ENCODE measurements at regions not wholly inside any gene's neighbourhood (a gene's known extent, or its start where the extent isn't known, plus 50 kb on each side); places are given as distances from the start of the nearest gene placed in this dataset.

DNA sequence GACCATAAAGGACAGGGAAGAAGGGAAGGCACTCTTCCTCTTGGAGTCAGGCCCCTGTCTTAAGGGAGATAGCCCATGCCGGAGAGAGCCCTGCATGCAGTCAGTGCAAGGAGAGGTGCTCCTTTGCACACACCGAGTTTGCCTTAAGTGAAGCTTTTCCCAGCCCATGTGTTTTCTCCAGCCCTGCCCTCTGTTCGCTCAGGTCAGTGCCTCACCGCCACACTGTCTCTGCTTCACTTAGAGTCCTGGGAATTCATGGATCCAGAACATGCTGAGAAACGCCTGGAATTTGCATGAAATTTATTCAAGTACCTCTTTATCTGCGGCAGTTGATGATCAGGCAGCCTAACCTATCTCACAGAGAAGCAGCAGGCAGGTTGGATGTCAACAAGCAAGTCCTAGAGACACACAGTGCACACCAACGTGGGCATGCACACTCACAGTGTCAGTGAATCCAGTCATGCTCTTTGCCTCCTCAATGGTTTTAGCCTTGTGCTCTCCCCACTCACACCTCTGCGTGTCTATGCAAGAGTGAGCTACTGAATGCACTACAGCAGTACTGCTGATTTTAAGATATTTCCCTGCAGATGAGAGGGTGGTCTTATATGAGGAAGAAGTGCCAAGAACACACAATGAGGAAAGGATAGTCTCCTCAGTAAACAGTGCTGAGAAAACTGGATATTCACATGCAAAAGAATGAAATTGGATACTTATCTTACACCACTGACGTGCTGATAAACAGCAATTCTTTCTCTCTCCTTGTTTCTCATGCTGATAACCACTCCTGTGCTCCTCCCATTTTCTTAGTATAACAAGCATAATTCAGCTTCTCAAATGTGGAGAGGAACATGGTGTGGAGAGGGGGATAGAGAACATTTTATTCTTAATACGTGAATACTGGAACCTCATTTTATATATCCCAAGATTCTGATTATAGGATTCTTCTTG is 295.1 kb upstream of the CDYL start:
- Histone ChIP-seq H3K27me3 (ENCODE audit: insufficient read depth) (no peaks in the 10 kb centered on the region), H2AFZ (peak overlapping the region; percentile 57), H3K79me2 (replicated peaks; ENCODE audit: insufficient read depth) (no peaks in the 10 kb centered on the region), H3K4me3 (0 out of 2 replicates have a peak overlapping the region, but pooled peaks have one; percentile 8), H3F3A (replicated peaks; ENCODE audit: low read depth) (no peaks in the 10 kb centered on the region), H4K20me1 (replicated peaks; ENCODE audit: insufficient read depth) (no peaks in the 10 kb centered on the region), H3K27ac (ENCODE audit: low read depth) (no peak overlapping the region), H3K4me2 (peak overlapping the region; percentile 67; the same call in 1 of the 2 replicates), H3K36me3 (ENCODE audit: insufficient read depth) (no peaks in the 10 kb centered on the region; the same call in 1 of the 2 replicates), H3K9me2 (ENCODE audit: insufficient read depth) (peaks cover 22% of the 10 kb centered on the region), H3K4me1 (ENCODE audit: insufficient read depth) (peaks cover 17% of the 10 kb centered on the region)
- TF ChIP-seq NANOG (IDR thresholded peaks at IDR 0.05; ENCODE audit: borderline replicate concordance) = no peak
- no peak for TF ChIP-seq EZH2 (IDR thresholded peaks at IDR 0.05; ENCODE audit: low read depth, unreplicated experiment)
- TF ChIP-seq, protein P1, sequence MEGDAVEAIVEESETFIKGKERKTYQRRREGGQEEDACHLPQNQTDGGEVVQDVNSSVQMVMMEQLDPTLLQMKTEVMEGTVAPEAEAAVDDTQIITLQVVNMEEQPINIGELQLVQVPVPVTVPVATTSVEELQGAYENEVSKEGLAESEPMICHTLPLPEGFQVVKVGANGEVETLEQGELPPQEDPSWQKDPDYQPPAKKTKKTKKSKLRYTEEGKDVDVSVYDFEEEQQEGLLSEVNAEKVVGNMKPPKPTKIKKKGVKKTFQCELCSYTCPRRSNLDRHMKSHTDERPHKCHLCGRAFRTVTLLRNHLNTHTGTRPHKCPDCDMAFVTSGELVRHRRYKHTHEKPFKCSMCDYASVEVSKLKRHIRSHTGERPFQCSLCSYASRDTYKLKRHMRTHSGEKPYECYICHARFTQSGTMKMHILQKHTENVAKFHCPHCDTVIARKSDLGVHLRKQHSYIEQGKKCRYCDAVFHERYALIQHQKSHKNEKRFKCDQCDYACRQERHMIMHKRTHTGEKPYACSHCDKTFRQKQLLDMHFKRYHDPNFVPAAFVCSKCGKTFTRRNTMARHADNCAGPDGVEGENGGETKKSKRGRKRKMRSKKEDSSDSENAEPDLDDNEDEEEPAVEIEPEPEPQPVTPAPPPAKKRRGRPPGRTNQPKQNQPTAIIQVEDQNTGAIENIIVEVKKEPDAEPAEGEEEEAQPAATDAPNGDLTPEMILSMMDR (conservative IDR thresholded peaks at IDR 0.05; ENCODE audit: low read depth in 2 of 2) = no peak
- TF ChIP-seq, protein P2, sequence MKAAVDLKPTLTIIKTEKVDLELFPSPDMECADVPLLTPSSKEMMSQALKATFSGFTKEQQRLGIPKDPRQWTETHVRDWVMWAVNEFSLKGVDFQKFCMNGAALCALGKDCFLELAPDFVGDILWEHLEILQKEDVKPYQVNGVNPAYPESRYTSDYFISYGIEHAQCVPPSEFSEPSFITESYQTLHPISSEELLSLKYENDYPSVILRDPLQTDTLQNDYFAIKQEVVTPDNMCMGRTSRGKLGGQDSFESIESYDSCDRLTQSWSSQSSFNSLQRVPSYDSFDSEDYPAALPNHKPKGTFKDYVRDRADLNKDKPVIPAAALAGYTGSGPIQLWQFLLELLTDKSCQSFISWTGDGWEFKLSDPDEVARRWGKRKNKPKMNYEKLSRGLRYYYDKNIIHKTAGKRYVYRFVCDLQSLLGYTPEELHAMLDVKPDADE (IDR thresholded peaks at IDR 0.05) = no peak
- TF ChIP-seq POLR2AphosphoS5 (IDR thresholded peaks at IDR 0.05; ENCODE audit: low read depth) = no peak
- no peak for TF ChIP-seq CREB1 (CRISPR knock-in tag; IDR thresholded peaks at IDR 0.05; ENCODE audit: low read depth)
- TF ChIP-seq STAT1 (IDR thresholded peaks at IDR 0.05; ENCODE audit: unreplicated experiment) = no peak
- TF ChIP-seq EZH2phosphoT487 (IDR thresholded peaks at IDR 0.05; ENCODE audit: unreplicated experiment) = no peak
- TF ChIP-seq, protein P3, sequence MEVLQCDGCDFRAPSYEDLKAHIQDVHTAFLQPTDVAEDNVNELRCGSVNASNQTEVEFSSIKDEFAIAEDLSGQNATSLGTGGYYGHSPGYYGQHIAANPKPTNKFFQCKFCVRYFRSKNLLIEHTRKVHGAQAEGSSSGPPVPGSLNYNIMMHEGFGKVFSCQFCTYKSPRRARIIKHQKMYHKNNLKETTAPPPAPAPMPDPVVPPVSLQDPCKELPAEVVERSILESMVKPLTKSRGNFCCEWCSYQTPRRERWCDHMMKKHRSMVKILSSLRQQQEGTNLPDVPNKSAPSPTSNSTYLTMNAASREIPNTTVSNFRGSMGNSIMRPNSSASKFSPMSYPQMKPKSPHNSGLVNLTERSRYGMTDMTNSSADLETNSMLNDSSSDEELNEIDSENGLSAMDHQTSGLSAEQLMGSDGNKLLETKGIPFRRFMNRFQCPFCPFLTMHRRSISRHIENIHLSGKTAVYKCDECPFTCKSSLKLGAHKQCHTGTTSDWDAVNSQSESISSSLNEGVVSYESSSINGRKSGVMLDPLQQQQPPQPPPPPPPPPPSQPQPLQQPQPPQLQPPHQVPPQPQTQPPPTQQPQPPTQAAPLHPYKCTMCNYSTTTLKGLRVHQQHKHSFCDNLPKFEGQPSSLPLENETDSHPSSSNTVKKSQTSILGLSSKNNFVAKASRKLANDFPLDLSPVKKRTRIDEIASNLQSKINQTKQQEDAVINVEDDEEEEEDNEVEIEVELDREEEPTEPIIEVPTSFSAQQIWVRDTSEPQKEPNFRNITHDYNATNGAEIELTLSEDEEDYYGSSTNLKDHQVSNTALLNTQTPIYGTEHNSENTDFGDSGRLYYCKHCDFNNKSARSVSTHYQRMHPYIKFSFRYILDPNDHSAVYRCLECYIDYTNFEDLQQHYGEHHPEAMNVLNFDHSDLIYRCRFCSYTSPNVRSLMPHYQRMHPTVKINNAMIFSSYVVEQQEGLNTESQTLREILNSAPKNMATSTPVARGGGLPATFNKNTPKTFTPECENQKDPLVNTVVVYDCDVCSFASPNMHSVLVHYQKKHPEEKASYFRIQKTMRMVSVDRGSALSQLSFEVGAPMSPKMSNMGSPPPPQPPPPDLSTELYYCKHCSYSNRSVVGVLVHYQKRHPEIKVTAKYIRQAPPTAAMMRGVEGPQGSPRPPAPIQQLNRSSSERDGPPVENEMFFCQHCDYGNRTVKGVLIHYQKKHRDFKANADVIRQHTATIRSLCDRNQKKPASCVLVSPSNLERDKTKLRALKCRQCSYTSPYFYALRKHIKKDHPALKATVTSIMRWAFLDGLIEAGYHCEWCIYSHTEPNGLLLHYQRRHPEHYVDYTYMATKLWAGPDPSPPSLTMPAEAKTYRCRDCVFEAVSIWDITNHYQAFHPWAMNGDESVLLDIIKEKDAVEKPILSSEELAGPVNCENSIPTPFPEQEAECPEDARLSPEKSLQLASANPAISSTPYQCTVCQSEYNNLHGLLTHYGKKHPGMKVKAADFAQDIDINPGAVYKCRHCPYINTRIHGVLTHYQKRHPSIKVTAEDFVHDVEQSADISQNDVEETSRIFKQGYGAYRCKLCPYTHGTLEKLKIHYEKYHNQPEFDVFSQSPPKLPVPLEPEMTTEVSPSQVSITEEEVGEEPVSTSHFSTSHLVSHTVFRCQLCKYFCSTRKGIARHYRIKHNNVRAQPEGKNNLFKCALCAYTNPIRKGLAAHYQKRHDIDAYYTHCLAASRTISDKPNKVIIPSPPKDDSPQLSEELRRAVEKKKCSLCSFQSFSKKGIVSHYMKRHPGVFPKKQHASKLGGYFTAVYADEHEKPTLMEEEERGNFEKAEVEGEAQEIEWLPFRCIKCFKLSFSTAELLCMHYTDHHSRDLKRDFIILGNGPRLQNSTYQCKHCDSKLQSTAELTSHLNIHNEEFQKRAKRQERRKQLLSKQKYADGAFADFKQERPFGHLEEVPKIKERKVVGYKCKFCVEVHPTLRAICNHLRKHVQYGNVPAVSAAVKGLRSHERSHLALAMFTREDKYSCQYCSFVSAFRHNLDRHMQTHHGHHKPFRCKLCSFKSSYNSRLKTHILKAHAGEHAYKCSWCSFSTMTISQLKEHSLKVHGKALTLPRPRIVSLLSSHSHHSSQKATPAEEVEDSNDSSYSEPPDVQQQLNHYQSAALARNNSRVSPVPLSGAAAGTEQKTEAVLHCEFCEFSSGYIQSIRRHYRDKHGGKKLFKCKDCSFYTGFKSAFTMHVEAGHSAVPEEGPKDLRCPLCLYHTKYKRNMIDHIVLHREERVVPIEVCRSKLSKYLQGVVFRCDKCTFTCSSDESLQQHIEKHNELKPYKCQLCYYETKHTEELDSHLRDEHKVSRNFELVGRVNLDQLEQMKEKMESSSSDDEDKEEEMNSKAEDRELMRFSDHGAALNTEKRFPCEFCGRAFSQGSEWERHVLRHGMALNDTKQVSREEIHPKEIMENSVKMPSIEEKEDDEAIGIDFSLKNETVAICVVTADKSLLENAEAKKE (CRISPR knock-in tag; IDR thresholded peaks at IDR 0.05) = no peak
- TF ChIP-seq JUNB (IDR thresholded peaks at IDR 0.05; ENCODE audit: unreplicated experiment) = no peak
- TF ChIP-seq ZNF114 (CRISPR knock-in tag; IDR thresholded peaks at IDR 0.05) = no peak
- peak; percentile 76 for ATAC-seq
- Mint-ChIP-seq H3K4me3 (no peak overlapping the region; the same call in 2 of the 3 replicates), H3K36me3 (ENCODE audit: low read depth) (peaks cover 8% of the 10 kb centered on the region), H3K4me1 (peaks cover 25% of the 10 kb centered on the region), H3K9me3 (peaks cover 6% of the 10 kb centered on the region; the same call in 2 of the 3 replicates), H3K27ac (no peak overlapping the region), H3K27me3 (ENCODE audit: insufficient read depth, low read depth, poor library complexity) (peaks cover 12% of the 10 kb centered on the region)
- DNase-seq (ENCODE audit: low spot score) = peak; percentile 39

Measured in GM23338 (cell line).